ENCODE measurements at regions not wholly inside any gene's neighbourhood (a gene's known extent, or its start where the extent isn't known, plus 50 kb on each side); places are given as distances from the start of the nearest gene placed in this dataset.
"Not testable (repeated sequence)": the region's sequence is repeated elsewhere in the genome, so short reads cannot be mapped to it uniquely, and the experiment has no call there.

GRCh38 chr1:82790556-82790955, 989.8 kb downstream of the ADGRL2 start:
- 87% methylated on average over 1 of the region's 1 CpG for WGBS
- Histone ChIP-seq H3K4me3 (ENCODE audit: low read length in 2 of 2) (no peak overlapping the region), H3K4me1 (ENCODE audit: control insufficient read depth in 2 of 2, insufficient read depth in 2 of 2, low read length in 2 of 2) (no peaks in the 10 kb centered on the region), H3K27ac (ENCODE audit: low read depth in 1 of 2, low read length in 1 of 2) (no peak overlapping the region), H3K36me3 (ENCODE audit: control insufficient read depth in 2 of 2, insufficient read depth in 2 of 2, low read length in 1 of 2) (no peaks in the 10 kb centered on the region), H3K9me3 (ENCODE audit: control insufficient read depth in 2 of 2, insufficient read depth in 1 of 2, low read length in 1 of 2) (peaks cover 0 to 9% of the 10 kb centered on the region in 2 donors), H3K27me3 (ENCODE audit: control insufficient read depth in 2 of 2, insufficient read depth in 1 of 2, low read length in 1 of 2) (no peaks in the 10 kb centered on the region)
- DNase-seq (ENCODE audit: low read depth in 6 of 9, low spot score in 9 of 9), result no peak

- Histone ChIP-seq H3K4me3 (ENCODE audit: low read length in 2 of 2) (no peak overlapping the region), H3K36me3 (ENCODE audit: control insufficient read depth in 2 of 2, insufficient read depth in 2 of 2, low read length in 1 of 2) (no peaks in the 10 kb centered on the region), H3K4me1 (ENCODE audit: control insufficient read depth in 2 of 2, insufficient read depth in 2 of 2, low read length in 2 of 2) (no peaks in the 10 kb centered on the region), H3K27ac (ENCODE audit: low read depth in 1 of 2, low read length in 1 of 2) (no peak overlapping the region), H3K27me3 (ENCODE audit: control insufficient read depth in 2 of 2, insufficient read depth in 1 of 2, low read length in 1 of 2) (no peaks in the 10 kb centered on the region), H3K9me3 (ENCODE audit: control insufficient read depth in 2 of 2, insufficient read depth in 1 of 2, low read length in 1 of 2) (peaks cover 0 to 9% of the 10 kb centered on the region in 2 donors)
- no peak for DNase-seq (ENCODE audit: low read depth in 6 of 9, low spot score in 9 of 9)
- 96% methylated on average over 1 of the region's 1 CpG for WGBS
These were observed 987.9 kb downstream of the ADGRL2 start for GRCh38 chr1:82788660-82789059.

GRCh38 chr1:82788038-82788437, 987.3 kb downstream of the ADGRL2 start:
- H3K27ac ChIP-seq (ENCODE audit: low read depth in 1 of 2, low read length in 1 of 2), result no peak overlapping the region
- no peaks in the 10 kb centered on the region for H3K36me3 ChIP-seq (ENCODE audit: control insufficient read depth in 2 of 2, insufficient read depth in 2 of 2, low read length in 1 of 2)
- H3K9me3 ChIP-seq (ENCODE audit: control insufficient read depth in 2 of 2, insufficient read depth in 1 of 2, low read length in 1 of 2), result peaks cover 0 to 9% of the 10 kb centered on the region in 2 donors
- no peaks in the 10 kb centered on the region for H3K27me3 ChIP-seq (ENCODE audit: control insufficient read depth in 2 of 2, insufficient read depth in 1 of 2, low read length in 1 of 2)
- H3K4me3 ChIP-seq (ENCODE audit: low read length in 2 of 2), result no peak overlapping the region
- 94% methylated on average over 2 of the region's 2 CpGs for WGBS
- no peak for DNase-seq (ENCODE audit: low read depth in 6 of 9, low spot score in 9 of 9)
- no peaks in the 10 kb centered on the region for H3K4me1 ChIP-seq (ENCODE audit: control insufficient read depth in 2 of 2, insufficient read depth in 2 of 2, low read length in 2 of 2)

- Histone ChIP-seq H3K27me3 (ENCODE audit: control insufficient read depth in 2 of 2, insufficient read depth in 1 of 2, low read length in 1 of 2) (no peaks in the 10 kb centered on the region), H3K27ac (ENCODE audit: low read depth in 1 of 2, low read length in 1 of 2) (no peak overlapping the region), H3K36me3 (ENCODE audit: control insufficient read depth in 2 of 2, insufficient read depth in 2 of 2, low read length in 1 of 2) (no peaks in the 10 kb centered on the region), H3K4me1 (ENCODE audit: control insufficient read depth in 2 of 2, insufficient read depth in 2 of 2, low read length in 2 of 2) (no peaks in the 10 kb centered on the region), H3K9me3 (ENCODE audit: control insufficient read depth in 2 of 2, insufficient read depth in 1 of 2, low read length in 1 of 2) (peaks cover 0 to 9% of the 10 kb centered on the region in 2 donors), H3K4me3 (ENCODE audit: low read length in 2 of 2) (no peak overlapping the region)
- DNase-seq (ENCODE audit: low read depth in 6 of 9, low spot score in 9 of 9), result no peak
- WGBS, result 94% methylated on average over 1 of the region's 1 CpG
These were observed 986.1 kb downstream of the ADGRL2 start for GRCh38 chr1:82786883-82787282.

GRCh38 chr1:82785268-82785790, 984.6 kb downstream of the ADGRL2 start:
- Histone ChIP-seq H3K4me3 (ENCODE audit: low read length in 2 of 2) (no peak overlapping the region), H3K9me3 (ENCODE audit: control insufficient read depth in 2 of 2, insufficient read depth in 1 of 2, low read length in 1 of 2) (peaks cover 0 to 2% of the 10 kb centered on the region in 2 donors), H3K36me3 (ENCODE audit: control insufficient read depth in 2 of 2, insufficient read depth in 2 of 2, low read length in 1 of 2) (no peaks in the 10 kb centered on the region), H3K4me1 (ENCODE audit: control insufficient read depth in 2 of 2, insufficient read depth in 2 of 2, low read length in 2 of 2) (no peaks in the 10 kb centered on the region), H3K27me3 (ENCODE audit: control insufficient read depth in 2 of 2, insufficient read depth in 1 of 2, low read length in 1 of 2) (no peaks in the 10 kb centered on the region), H3K27ac (ENCODE audit: low read depth in 1 of 2, low read length in 1 of 2) (no peak overlapping the region)
- no peak for DNase-seq (ENCODE audit: low read depth in 6 of 9, low spot score in 9 of 9)
- 99% methylated on average over 1 of the region's 1 CpG for WGBS

GRCh38 chr1:82783044-82783443, 982.3 kb downstream of the ADGRL2 start:
- 97% methylated on average over 5 of the region's 5 CpGs for WGBS
- no peak for DNase-seq (ENCODE audit: low read depth in 6 of 9, low spot score in 9 of 9)
- no peak overlapping the region for H3K4me3 ChIP-seq (ENCODE audit: low read length in 2 of 2)
- no peaks in the 10 kb centered on the region for H3K9me3 ChIP-seq (ENCODE audit: control insufficient read depth in 2 of 2, insufficient read depth in 1 of 2, low read length in 1 of 2)
- no peaks in the 10 kb centered on the region for H3K27me3 ChIP-seq (ENCODE audit: control insufficient read depth in 2 of 2, insufficient read depth in 1 of 2, low read length in 1 of 2)
- no peaks in the 10 kb centered on the region for H3K36me3 ChIP-seq (ENCODE audit: control insufficient read depth in 2 of 2, insufficient read depth in 2 of 2, low read length in 1 of 2)
- H3K4me1 ChIP-seq (ENCODE audit: control insufficient read depth in 2 of 2, insufficient read depth in 2 of 2, low read length in 2 of 2), result no peaks in the 10 kb centered on the region
- H3K27ac ChIP-seq (ENCODE audit: low read depth in 1 of 2, low read length in 1 of 2), result no peak overlapping the region

- H3K27me3 ChIP-seq (ENCODE audit: control insufficient read depth in 2 of 2, insufficient read depth in 1 of 2, low read length in 1 of 2), result no peaks in the 10 kb centered on the region
- H3K9me3 ChIP-seq (ENCODE audit: control insufficient read depth in 2 of 2, insufficient read depth in 1 of 2, low read length in 1 of 2), result peaks cover 0 to 1% of the 10 kb centered on the region in 2 donors
- 97% methylated on average over 2 of the region's 2 CpGs for whole genome bisulfite sequencing
- H3K4me3 ChIP-seq (ENCODE audit: low read length in 2 of 2), result no peak overlapping the region
- no peak for DNase-seq (ENCODE audit: low read depth in 6 of 9, low spot score in 9 of 9)
- H3K36me3 ChIP-seq (ENCODE audit: control insufficient read depth in 2 of 2, insufficient read depth in 2 of 2, low read length in 1 of 2), result no peaks in the 10 kb centered on the region
- H3K4me1 ChIP-seq (ENCODE audit: control insufficient read depth in 2 of 2, insufficient read depth in 2 of 2, low read length in 2 of 2), result no peaks in the 10 kb centered on the region
- no peak overlapping the region for H3K27ac ChIP-seq (ENCODE audit: low read depth in 1 of 2, low read length in 1 of 2)
These were observed 981.9 kb downstream of the ADGRL2 start for GRCh38 chr1:82782599-82782998.

GRCh38 chr1:82778612-82779011, 977.9 kb downstream of the ADGRL2 start:
- H3K27me3 ChIP-seq (ENCODE audit: control insufficient read depth in 2 of 2, insufficient read depth in 1 of 2, low read length in 1 of 2), result no peaks in the 10 kb centered on the region
- no peaks in the 10 kb centered on the region for H3K4me1 ChIP-seq (ENCODE audit: control insufficient read depth in 2 of 2, insufficient read depth in 2 of 2, low read length in 2 of 2)
- H3K27ac ChIP-seq (ENCODE audit: low read depth in 1 of 2, low read length in 1 of 2), result no peak overlapping the region
- DNase-seq (ENCODE audit: low read depth in 6 of 9, low spot score in 9 of 9), result no peak
- no peaks in the 10 kb centered on the region for H3K36me3 ChIP-seq (ENCODE audit: control insufficient read depth in 2 of 2, insufficient read depth in 2 of 2, low read length in 1 of 2)
- WGBS, result 95% methylated on average over 4 of the region's 4 CpGs
- peaks cover 0 to 10% of the 10 kb centered on the region in 2 donors for H3K9me3 ChIP-seq (ENCODE audit: control insufficient read depth in 2 of 2, insufficient read depth in 1 of 2, low read length in 1 of 2)
- H3K4me3 ChIP-seq (ENCODE audit: low read length in 2 of 2), result no peak overlapping the region

- Histone ChIP-seq H3K36me3 (ENCODE audit: control insufficient read depth in 2 of 2, insufficient read depth in 2 of 2, low read length in 1 of 2) (no peaks in the 10 kb centered on the region), H3K9me3 (ENCODE audit: control insufficient read depth in 2 of 2, insufficient read depth in 1 of 2, low read length in 1 of 2) (peaks cover 0 to 10% of the 10 kb centered on the region in 2 donors), H3K27ac (ENCODE audit: low read depth in 1 of 2, low read length in 1 of 2) (no peak overlapping the region), H3K4me3 (ENCODE audit: low read length in 2 of 2) (no peak overlapping the region), H3K27me3 (ENCODE audit: control insufficient read depth in 2 of 2, insufficient read depth in 1 of 2, low read length in 1 of 2) (no peaks in the 10 kb centered on the region), H3K4me1 (ENCODE audit: control insufficient read depth in 2 of 2, insufficient read depth in 2 of 2, low read length in 2 of 2) (no peaks in the 10 kb centered on the region)
- DNase-seq (ENCODE audit: low read depth in 6 of 9, low spot score in 9 of 9), result peak in 1 of 9 donors; percentile 29
- WGBS, result 95% methylated on average over 12 of the region's 12 CpGs
These were observed 976.5 kb downstream of the ADGRL2 start for GRCh38 chr1:82777240-82777639.

GRCh38 chr1:82776730-82777129, 976.0 kb downstream of the ADGRL2 start:
- DNase-seq (ENCODE audit: low read depth in 6 of 9, low spot score in 9 of 9); H3K4me3 ChIP-seq (ENCODE audit: low read length in 2 of 2); H3K27ac ChIP-seq (ENCODE audit: low read depth in 1 of 2, low read length in 1 of 2); H3K36me3 ChIP-seq (ENCODE audit: control insufficient read depth in 2 of 2, insufficient read depth in 2 of 2, low read length in 1 of 2); H3K27me3 ChIP-seq (ENCODE audit: control insufficient read depth in 2 of 2, insufficient read depth in 1 of 2, low read length in 1 of 2); H3K4me1 ChIP-seq (ENCODE audit: control insufficient read depth in 2 of 2, insufficient read depth in 2 of 2, low read length in 2 of 2); H3K9me3 ChIP-seq (ENCODE audit: control insufficient read depth in 2 of 2, insufficient read depth in 1 of 2, low read length in 1 of 2): not testable (repeated sequence)
- WGBS, result 98% methylated on average over 30 of the region's 30 CpGs
